Keratinocyte (primary cell): ENCODE measurements at regions not wholly inside any gene's neighbourhood (a gene's known extent, or its start where the extent isn't known, plus 50 kb on each side); places are given as distances from the start of the nearest gene placed in this dataset.
"Not testable (repeated sequence)": the region's sequence is repeated elsewhere in the genome, so short reads cannot be mapped to it uniquely, and the experiment has no call there.

ENCODE experiments used
- DNase-seq: peaks from one replicate; pipeline ENCODE4 v3.0.0-alpha.2; 2011; ENCODE audit warnings: low read depth, missing footprints, low spot score
- FAIRE-seq: peaks from 2 replicates; lab custom pipeline; 2011; peaks lifted over from hg19 to GRCh38; lab: Jason Lieb, UNC
- H2AFZ ChIP-seq: 2 replicates; pipeline ENCODE4 v1.6.0; 2012; ENCODE audit warnings: low read length, control low read depth, inconsistent platforms; ENCODE audit not compliant: control insufficient read depth
- H3K27ac ChIP-seq: 2 replicates; pipeline ENCODE4 v1.5.1; 2011; ENCODE audit warnings: low read length; ENCODE audit not compliant: control insufficient read depth, insufficient read depth
- H3K27me3 ChIP-seq: 3 replicates; pipeline ENCODE4 v1.6.0; 2011; ENCODE audit warnings: low read length; ENCODE audit not compliant: control insufficient read depth, insufficient read depth; ENCODE audit errors: extremely low read depth
- H3K36me3 ChIP-seq, 2 experiments: 2 replicates in 1 of 2; 3 replicates in 1 of 2; pipeline ENCODE4 v1.5.1; 2011; ENCODE audit warnings: low read length in 2 of 2, mild to moderate bottlenecking in 1 of 2; ENCODE audit not compliant: control insufficient read depth in 2 of 2, insufficient read depth in 2 of 2; ENCODE audit errors: extremely low read depth in 1 of 2
- H3K4me1 ChIP-seq: 3 replicates; pipeline ENCODE4 v1.5.1; 2011; ENCODE audit warnings: low read length; ENCODE audit not compliant: control insufficient read depth, insufficient read depth; ENCODE audit errors: extremely low read depth
- H3K4me2 ChIP-seq: 3 replicates; pipeline ENCODE4 v1.6.0; 2011; ENCODE audit warnings: low read depth, low read length; ENCODE audit not compliant: control insufficient read depth, insufficient read depth; ENCODE audit errors: extremely low read depth
- H3K4me3 ChIP-seq, 3 experiments: fragments of 200-600 bp in 1 of 3; sonication (generic) in 1 of 3; 2 replicates in 2 of 3; 3 replicates in 1 of 3; pipeline ENCODE4 v1.5.1; 2011 to 2016; ENCODE audit warnings: low read length in 3 of 3, mild to moderate bottlenecking in 3 of 3, control low read depth in 2 of 3, inconsistent platforms in 1 of 3, low read depth in 1 of 3, mixed read lengths in 1 of 3, mixed run types in 1 of 3, moderate library complexity in 1 of 3; ENCODE audit not compliant: control insufficient read depth in 2 of 3, insufficient read depth in 2 of 3; ENCODE audit errors: extremely low read depth in 1 of 3
- H3K79me2 ChIP-seq: 2 replicates; pipeline ENCODE4 v1.6.0; 2012; ENCODE audit warnings: low read length; ENCODE audit not compliant: control insufficient read depth, insufficient read depth
- H3K9ac ChIP-seq: 3 replicates; pipeline ENCODE4 v1.6.0; 2011; ENCODE audit warnings: low read length; ENCODE audit not compliant: control insufficient read depth, insufficient read depth; ENCODE audit errors: extremely low read depth
- H3K9me1 ChIP-seq: 3 replicates; pipeline ENCODE4 v1.6.0; 2011; ENCODE audit warnings: low read length; ENCODE audit not compliant: control insufficient read depth, insufficient read depth; ENCODE audit errors: extremely low read depth
- H3K9me3 ChIP-seq: 2 replicates; pipeline ENCODE4 v1.5.1; 2012; ENCODE audit warnings: low read depth, low read length; ENCODE audit not compliant: control insufficient read depth
- H4K20me1 ChIP-seq: 3 replicates; pipeline ENCODE4 v1.6.0; 2011; ENCODE audit warnings: low read length; ENCODE audit not compliant: control insufficient read depth, insufficient read depth; ENCODE audit errors: extremely low read depth
- EZH2 ChIP-seq: IDR thresholded peaks from one replicate; pipeline ENCODE4 v1.6.1; 2012; ENCODE audit warnings: inconsistent platforms, mild to moderate bottlenecking, low read length, moderate library complexity
- dilution Hi-C: fragments of 300-500 bp; cut with MboI; formaldehyde crosslinking; loops from one replicate; pipeline ENCODE4 v1.7.0; 2020; ENCODE audit warnings: low sequenced_read_pairs; ENCODE audit not compliant: extremely low pct_ligation_motif_present
- TF ChIP-seq, protein P1 (sequence below), 3 experiments: IDR thresholded peaks in 1 of 3; conservative IDR thresholded peaks in 1 of 3; optimal IDR thresholded peaks in 1 of 3; 2 replicates in 2 of 3; 3 replicates in 1 of 3; pipeline versions ENCODE3 to v1.5.1; 2011; ENCODE audit warnings: low read length in 3 of 3, mild to moderate bottlenecking in 3 of 3, moderate library complexity in 2 of 3, control low read depth in 1 of 3, inconsistent platforms in 1 of 3; ENCODE audit not compliant: insufficient read depth in 2 of 3; ENCODE audit errors: extremely low read depth in 1 of 3

DNA sequence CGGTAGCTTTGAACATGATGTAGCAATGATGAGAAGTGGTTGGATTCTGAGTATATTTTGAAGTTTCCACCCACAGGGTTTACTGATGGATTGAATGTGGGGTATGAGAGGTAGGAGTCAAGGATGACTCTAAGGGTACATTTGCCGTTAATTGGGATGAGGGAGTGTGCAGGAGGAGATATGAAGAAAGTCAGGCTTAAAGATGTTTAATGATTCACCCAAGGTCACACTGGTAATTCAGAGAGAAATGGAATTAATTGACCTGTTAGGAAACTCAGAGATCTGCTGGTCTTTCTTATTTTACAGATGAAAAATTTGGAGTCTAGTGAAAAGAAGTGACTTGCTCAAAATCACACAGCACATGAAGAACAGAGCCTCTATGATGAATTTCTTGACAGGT lies 390.7 kb downstream of the GBA3 start:
- H3K27me3 ChIP-seq, result no peaks in the 10 kb centered on the region
- no peak overlapping the region for H3K27ac ChIP-seq
- no peak overlapping the region for H3K9ac ChIP-seq
- no peak overlapping the region for H3K4me2 ChIP-seq
- H3K79me2 ChIP-seq, result no peaks in the 10 kb centered on the region
- H3K36me3 ChIP-seq, result no peaks in the 10 kb centered on the region
- dilution Hi-C loops, result no loop called here
- no peaks in the 10 kb centered on the region for H3K9me1 ChIP-seq
- DNase-seq, result no peak
- H2AFZ ChIP-seq, result no peak overlapping the region
- FAIRE-seq, result no peak
- H4K20me1 ChIP-seq, result no peaks in the 10 kb centered on the region
- TF ChIP-seq, protein P1, sequence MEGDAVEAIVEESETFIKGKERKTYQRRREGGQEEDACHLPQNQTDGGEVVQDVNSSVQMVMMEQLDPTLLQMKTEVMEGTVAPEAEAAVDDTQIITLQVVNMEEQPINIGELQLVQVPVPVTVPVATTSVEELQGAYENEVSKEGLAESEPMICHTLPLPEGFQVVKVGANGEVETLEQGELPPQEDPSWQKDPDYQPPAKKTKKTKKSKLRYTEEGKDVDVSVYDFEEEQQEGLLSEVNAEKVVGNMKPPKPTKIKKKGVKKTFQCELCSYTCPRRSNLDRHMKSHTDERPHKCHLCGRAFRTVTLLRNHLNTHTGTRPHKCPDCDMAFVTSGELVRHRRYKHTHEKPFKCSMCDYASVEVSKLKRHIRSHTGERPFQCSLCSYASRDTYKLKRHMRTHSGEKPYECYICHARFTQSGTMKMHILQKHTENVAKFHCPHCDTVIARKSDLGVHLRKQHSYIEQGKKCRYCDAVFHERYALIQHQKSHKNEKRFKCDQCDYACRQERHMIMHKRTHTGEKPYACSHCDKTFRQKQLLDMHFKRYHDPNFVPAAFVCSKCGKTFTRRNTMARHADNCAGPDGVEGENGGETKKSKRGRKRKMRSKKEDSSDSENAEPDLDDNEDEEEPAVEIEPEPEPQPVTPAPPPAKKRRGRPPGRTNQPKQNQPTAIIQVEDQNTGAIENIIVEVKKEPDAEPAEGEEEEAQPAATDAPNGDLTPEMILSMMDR (optimal IDR thresholded peaks at IDR 0.05 in 1 of 3, IDR thresholded peaks at IDR 0.05 in 1 of 3, conservative IDR thresholded peaks at IDR 0.05 in 1 of 3; ENCODE audit: extremely low read depth in 1 of 3, insufficient read depth in 2 of 3, low read length in 3 of 3), result no peak
- TF ChIP-seq EZH2, result no peak
- no peak overlapping the region for H3K4me3 ChIP-seq
- H3K4me1 ChIP-seq, result no peaks in the 10 kb centered on the region
- H3K9me3 ChIP-seq, result no peaks in the 10 kb centered on the region

DNA sequence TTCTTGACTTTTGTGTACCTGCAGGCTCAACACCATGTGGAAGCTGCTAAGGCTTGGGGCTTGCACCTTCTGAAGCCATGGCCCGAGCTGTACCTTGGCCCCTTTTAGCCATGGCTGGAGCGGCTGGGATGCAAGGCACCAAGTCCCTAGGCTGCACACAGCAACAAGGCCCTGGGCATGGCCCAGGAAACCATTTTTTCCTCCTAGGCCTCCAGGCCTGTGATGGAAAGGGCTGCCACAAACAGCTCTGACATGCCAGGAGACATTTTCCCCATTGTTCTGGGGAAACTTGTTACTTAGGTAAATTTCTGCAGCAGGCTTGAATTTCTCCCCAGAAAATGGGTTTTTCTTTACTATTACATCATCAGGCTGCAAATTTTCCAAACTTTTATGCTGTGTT lies 387.4 kb downstream of the GBA3 start:
- H2AFZ ChIP-seq, dilution Hi-C loops, H3K27ac ChIP-seq, H3K9me3 ChIP-seq, H3K27me3 ChIP-seq, H3K4me2 ChIP-seq, FAIRE-seq, DNase-seq, H3K9ac ChIP-seq, H3K79me2 ChIP-seq, H3K36me3 ChIP-seq, H4K20me1 ChIP-seq, H3K4me3 ChIP-seq, H3K9me1 ChIP-seq, H3K4me1 ChIP-seq: not testable (repeated sequence)

DNA sequence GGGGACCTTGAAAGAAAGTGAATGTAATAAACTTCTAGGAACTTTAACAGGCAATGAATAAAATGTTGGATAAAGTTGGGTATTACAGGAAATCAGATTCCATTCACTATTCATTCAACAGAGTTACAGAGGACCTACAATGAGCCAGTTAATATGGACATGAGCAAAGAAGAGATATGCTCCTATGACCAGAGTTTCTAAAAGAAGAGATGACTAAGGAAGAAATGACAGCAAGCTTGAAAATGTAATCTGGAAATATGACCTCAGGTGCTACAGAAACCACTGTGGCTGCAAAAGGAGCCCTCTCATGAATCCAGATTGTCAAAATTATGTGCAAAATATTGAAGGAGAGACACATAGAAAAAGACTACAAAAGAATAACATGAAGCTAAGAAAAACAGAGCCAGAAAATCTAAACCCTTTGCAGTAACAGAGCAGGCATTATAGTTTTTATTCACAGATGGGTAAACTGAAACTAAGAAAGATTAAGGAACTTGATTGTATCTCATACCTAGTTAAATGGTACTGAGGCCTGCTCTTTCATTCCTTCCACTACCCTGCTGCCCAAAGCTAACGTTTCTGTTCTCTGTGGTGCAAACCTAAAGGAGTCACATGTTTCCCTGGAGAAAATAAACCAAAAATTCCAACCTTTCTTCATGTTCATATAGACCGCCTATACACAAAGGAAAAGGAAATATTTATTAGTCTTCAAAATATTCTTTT lies 378.3 kb downstream of the GBA3 start:
- Histone ChIP-seq H3K36me3 (no peaks in the 10 kb centered on the region), H3K9me3 (no peaks in the 10 kb centered on the region), H3K4me2 (no peak overlapping the region), H3K4me3 (no peak overlapping the region), H2AFZ (no peak overlapping the region), H3K9ac (no peak overlapping the region), H3K79me2 (no peaks in the 10 kb centered on the region), H3K9me1 (no peaks in the 10 kb centered on the region), H3K27ac (no peak overlapping the region), H4K20me1 (no peaks in the 10 kb centered on the region), H3K27me3 (no peaks in the 10 kb centered on the region), H3K4me1 (no peaks in the 10 kb centered on the region)
- dilution Hi-C loops, result no loop called here
- FAIRE-seq (no peak), DNase-seq (no peak)
- TF ChIP-seq EZH2, result no peak
- TF ChIP-seq, protein P1 (optimal IDR thresholded peaks at IDR 0.05 in 1 of 3, IDR thresholded peaks at IDR 0.05 in 1 of 3, conservative IDR thresholded peaks at IDR 0.05 in 1 of 3; ENCODE audit: extremely low read depth in 1 of 3, insufficient read depth in 2 of 3, low read length in 3 of 3), result no peak
